HG03354 (cell line): ENCODE measurements at regions not wholly inside any gene's neighbourhood (a gene's known extent, or its start where the extent isn't known, plus 50 kb on each side); places are given as distances from the start of the nearest gene placed in this dataset.
"Not testable (repeated sequence)": the region's sequence is repeated elsewhere in the genome, so short reads cannot be mapped to it uniquely, and the experiment has no call there.

Experiments used
- ATAC-seq: cut with Tn5 transposase; IDR thresholded peaks from one replicate; pipeline ENCODE4 v1.9.1; 2021; ENCODE audit warnings: mild to moderate bottlenecking; ENCODE audit not compliant: unreplicated experiment, poor library complexity, severe bottlenecking

DNA sequence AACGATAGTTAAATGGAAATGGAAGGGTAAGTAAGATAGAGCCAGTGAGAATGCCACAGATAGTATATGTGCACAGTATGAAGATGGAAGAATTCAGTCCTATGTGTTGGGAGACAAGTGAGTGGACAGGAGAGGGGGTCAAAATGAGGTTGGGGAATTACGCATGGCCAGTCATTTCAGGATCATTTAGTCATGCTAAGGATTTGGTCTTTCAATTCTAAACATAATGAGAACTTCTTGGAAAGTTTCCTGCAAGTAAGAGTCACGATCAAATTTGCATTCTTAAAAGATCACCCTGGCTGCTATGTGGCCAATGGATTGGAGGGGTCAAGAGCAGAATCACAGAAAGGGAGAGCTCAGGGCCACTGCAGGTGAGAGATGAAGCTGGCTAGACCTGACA is 64.0 kb upstream of the KCNK2 start:
- no peak for ATAC-seq

DNA sequence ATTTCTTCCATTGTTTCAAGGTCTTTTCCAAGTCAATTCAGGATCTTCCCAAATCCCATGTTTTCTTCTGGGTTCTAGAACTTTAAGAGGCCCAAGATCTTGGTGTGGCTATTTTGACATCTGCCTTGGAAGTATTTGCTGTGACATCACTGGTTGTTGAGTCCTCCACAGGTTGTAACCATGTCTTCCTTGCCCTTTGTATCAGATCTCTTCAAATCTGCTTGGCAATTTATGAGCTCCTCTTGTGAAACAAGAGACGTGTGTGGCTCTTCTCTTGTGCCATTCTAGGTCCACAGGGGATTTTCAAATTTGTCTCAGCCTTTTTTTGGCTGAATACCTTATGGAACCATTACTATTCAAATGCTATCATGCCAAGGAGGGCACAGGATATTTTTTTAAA is 60.3 kb upstream of the KCNK2 start:
- no peak for ATAC-seq

DNA sequence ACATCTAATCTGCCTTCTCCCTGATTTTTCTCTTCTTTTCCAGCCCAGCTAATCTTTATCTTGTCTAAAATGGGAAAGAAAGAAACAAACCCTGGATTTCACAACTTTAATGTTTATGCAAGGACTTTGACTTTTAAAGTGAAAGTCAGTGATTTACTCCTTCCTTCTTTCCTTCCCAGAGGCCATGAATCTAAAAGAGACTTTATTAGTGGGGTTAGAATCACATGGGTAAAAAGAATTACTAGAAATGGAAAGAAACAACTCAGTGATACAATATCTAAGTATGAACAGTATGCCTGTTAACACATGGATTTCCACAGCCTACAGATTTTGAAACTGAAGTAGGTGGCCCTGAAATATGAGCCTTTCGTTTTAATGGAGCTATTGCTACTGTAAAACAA is 59.8 kb upstream of the KCNK2 start:
- no peak for ATAC-seq

DNA sequence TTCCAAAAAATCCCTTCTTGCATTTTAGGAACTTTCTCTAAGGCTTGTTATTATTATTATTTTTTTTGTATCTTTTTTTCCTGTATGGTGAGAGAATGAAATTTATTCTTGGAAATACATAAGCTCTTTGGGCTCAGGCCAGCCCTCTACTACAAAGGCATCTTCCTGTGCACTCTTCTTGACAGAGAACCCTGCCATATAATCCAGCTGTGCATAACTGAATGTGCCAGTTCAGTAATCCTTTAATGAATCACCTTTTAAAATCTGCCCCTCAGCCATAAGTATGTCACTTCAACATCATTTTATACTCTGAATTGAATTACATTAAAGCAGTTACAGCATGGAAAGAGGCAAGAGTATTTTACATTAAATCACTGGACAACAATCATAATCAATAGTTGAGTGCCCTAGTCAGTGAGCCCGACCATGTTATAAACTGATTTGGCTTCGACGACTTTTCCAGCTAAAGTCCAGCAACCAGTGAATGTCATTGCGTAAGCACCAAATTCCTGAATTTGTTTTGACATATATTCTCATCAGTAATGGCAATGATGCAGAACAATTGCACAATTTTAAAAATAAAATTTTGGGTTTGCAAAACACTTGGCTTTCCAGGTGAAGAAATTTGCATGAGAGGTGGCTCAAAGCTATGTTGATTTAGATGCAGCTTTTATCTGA is 59.2 kb upstream of the KCNK2 start:
- ATAC-seq = no peak

DNA sequence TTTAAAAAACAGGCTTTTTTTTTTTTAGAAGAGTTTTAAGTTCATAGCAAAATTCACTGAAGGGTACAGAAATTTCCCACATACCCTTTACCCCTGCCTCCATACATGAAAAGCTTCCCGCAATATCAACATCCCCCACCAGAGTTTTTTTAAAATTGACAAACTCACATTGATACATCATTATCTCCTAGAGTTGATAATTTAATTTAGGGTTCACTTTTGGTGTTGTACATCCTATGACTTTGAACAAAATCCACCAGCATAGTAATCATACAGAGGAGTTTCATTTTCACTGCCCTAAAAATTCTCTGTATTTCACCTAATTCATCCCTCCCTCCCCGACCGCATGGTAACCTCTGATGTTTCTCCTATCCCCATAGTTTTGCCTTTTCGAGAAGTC is 53.6 kb upstream of the KCNK2 start:
- ATAC-seq = no peak

DNA sequence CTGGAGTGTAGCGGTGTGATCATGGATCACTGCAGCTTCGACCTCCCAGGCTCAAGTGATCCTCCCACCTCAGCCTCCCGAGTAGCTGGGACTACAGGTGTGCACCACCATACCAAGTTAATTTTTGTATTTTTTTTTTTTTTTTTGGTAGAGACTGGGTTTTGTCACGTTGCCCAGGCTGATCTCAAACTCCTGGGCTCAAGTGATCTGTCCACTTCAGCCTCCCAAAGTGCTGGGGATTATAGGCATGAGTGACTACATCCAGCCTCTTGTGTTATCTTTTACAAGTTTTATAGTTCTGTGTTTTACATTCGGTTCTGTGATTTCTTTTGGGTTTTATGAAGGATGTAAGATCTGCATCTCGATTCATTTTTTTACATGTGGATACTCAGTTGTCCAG is 52.0 kb upstream of the KCNK2 start:
- not testable (repeated sequence) for ATAC-seq

DNA sequence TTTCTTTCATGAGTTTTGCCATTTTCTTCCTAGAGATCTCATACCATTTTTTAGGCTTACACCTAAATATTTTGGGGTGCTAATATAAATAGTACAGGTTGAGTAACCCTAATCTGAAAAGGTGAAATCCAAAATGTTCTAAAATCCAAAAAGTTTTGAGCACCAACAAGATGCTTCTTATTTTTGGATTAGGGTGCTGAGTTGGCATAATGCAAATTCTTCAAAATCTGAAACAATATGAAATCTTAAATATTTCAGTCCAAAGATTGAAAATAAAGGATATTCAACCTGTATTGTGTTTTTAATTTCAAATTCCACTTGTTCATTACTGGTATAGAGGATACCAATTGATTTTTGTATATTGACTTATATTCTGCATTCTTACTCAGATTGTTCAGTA is 51.1 kb upstream of the KCNK2 start:
- ATAC-seq = no peak
